ENCODE measurements at regions not wholly inside any gene's neighbourhood (a gene's known extent, or its start where the extent isn't known, plus 50 kb on each side); places are given as distances from the start of the nearest gene placed in this dataset.

DNA sequence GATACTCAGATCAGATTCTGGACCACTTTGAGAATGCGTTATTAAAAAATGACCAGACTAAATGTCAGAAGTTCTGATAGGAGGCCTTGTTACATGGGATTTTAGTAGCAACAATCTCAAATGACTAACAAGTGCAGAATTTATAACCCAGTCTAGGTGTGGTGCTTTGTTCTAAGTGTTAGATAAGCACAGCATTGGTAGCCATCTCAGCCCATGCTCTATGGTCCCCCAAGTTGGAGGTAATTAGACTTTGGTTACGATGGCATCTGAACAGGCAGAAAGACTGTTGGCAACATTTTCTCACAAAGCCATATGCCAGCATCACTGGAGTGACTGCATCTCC, 140.4 kb upstream of the RPS23 start:
- TF ChIP-seq, protein P1, sequence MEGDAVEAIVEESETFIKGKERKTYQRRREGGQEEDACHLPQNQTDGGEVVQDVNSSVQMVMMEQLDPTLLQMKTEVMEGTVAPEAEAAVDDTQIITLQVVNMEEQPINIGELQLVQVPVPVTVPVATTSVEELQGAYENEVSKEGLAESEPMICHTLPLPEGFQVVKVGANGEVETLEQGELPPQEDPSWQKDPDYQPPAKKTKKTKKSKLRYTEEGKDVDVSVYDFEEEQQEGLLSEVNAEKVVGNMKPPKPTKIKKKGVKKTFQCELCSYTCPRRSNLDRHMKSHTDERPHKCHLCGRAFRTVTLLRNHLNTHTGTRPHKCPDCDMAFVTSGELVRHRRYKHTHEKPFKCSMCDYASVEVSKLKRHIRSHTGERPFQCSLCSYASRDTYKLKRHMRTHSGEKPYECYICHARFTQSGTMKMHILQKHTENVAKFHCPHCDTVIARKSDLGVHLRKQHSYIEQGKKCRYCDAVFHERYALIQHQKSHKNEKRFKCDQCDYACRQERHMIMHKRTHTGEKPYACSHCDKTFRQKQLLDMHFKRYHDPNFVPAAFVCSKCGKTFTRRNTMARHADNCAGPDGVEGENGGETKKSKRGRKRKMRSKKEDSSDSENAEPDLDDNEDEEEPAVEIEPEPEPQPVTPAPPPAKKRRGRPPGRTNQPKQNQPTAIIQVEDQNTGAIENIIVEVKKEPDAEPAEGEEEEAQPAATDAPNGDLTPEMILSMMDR (IDR thresholded peaks at IDR 0.05): no peak
- TF ChIP-seq TCF7L2 (IDR thresholded peaks at IDR 0.05; ENCODE audit: low read depth, low read length): no peak
